ENCODE measurements at regions not wholly inside any gene's neighbourhood (a gene's known extent, or its start where the extent isn't known, plus 50 kb on each side); places are given as distances from the start of the nearest gene placed in this dataset.

DNA sequence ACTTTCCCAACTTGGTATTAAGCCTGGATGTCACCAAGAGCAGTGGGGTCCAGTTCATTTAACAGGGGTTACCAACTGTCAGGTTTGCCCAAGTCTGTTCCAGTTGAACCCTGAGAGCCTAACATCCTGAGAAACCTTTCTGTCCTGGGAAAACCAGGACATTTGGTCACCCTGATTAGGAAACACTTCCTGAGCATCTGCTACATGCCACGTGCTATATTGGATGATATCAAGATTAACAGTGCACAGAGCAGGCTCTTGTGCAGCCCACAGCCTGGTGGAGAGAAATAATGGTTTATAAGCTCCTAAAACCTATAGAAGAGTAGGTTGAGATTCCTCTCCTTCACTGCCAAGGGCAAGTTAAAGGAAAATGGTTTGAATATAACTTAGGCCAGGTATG, 102.9 kb upstream of the RAD23B start:
- in situ Hi-C loops (cut with HindIII; ENCODE audit: low pct_ligation_motif_present, low pct_unique_long_range_greater_than_20kb, low sequenced_read_pairs): no loop called here
- no peak for DNase-seq

- in situ Hi-C loops (cut with HindIII; ENCODE audit: low pct_ligation_motif_present, low pct_unique_long_range_greater_than_20kb, low sequenced_read_pairs): no loop called here
- DNase-seq: no peak
Measured at GRCh38 chr9:107183176-107183575, 99.9 kb upstream of the RAD23B start.

DNA sequence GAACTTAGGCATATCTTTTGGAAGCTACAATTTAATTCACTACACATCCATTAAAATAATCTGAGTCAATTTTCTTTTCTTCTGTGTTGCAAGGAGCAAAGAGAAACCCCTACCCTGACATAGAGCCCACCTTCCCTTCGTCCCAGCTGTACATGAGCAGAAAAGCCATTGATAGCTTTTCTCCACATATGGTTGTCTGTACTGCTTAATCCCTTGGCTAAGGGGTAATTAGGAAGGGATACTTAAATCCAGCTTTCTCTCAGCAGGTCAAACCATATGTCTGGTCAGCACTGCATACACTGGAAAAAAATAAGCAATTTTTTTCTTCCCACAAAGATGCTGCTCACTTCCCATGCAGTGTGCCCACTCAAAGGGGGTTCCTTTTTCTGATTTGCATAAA, 94.7 kb upstream of the RAD23B start:
- in situ Hi-C loops (cut with HindIII; ENCODE audit: low pct_ligation_motif_present, low pct_unique_long_range_greater_than_20kb, low sequenced_read_pairs): no loop called here
- DNase-seq: no peak

GRCh38 chr9:107190061-107190935, 92.8 kb upstream of the RAD23B start:
- peak; percentile 36 for DNase-seq
- in situ Hi-C loops (cut with HindIII; ENCODE audit: low pct_ligation_motif_present, low pct_unique_long_range_greater_than_20kb, low sequenced_read_pairs): no loop called here

DNA sequence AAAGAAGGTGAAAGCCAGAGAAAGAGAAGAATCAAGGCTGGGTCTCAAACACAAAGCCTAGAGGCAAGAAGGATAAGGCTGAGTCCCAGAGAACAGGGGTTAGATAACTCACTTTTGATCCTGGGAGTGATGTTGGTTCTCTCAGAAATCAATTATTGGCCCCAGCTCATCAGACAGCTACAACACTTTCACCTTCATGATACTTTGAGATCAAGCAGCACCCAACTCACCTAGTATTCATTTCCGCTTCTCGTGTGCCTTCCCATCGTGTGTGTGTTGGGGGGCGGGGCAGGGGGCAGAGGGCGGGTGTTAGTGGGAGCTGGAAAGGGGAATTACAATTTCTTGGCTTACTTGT, 92.2 kb upstream of the RAD23B start:
- DNase-seq: no peak
- in situ Hi-C loops (cut with HindIII; ENCODE audit: low pct_ligation_motif_present, low pct_unique_long_range_greater_than_20kb, low sequenced_read_pairs): no loop called here

DNA sequence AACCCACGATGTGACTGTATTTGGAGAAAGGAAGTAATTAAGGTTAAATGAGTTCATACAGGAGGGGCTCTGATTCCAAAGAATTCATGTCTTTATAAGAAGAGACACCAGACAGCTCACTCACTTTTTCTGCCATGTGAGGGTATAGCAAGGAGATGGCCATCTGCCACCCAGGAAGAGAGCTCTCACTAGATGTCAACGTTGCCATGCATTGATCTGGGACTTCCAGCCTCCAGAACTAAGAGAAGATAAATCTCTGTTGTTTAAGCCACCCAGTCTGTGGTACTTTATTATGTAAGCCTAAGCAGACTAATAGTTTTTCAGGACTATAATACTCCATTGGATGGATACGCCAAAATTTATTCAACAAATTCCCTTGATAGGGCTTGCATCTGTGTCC, 89.8 kb upstream of the RAD23B start:
- no peak for DNase-seq
- in situ Hi-C loops (cut with HindIII; ENCODE audit: low pct_ligation_motif_present, low pct_unique_long_range_greater_than_20kb, low sequenced_read_pairs): no loop called here

DNA sequence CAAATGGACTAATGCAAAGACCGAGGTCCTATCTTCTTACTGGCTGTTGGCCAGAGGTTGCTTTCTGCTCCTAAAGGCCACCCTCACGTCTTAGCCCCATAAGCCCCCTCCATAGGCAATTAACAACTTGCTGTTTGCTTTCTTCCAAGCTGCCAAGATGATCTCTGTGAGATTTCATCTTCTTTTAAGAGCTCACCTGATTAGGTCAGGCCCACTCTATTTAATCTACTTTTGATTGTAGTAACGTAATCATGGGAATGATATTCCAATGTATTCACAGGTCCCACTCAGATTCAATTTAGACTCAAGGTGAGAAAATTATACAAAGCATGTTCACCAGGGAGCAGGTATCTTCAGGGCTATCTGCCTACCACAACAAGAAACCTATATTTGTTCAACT, 84.4 kb upstream of the RAD23B start:
- in situ Hi-C loops (cut with HindIII; ENCODE audit: low pct_ligation_motif_present, low pct_unique_long_range_greater_than_20kb, low sequenced_read_pairs): no loop called here
- DNase-seq: no peak

- in situ Hi-C loops (cut with HindIII; ENCODE audit: low pct_ligation_motif_present, low pct_unique_long_range_greater_than_20kb, low sequenced_read_pairs): no loop called here
- DNase-seq: no peak
Measured at GRCh38 chr9:107208121-107208520, 75.0 kb upstream of the RAD23B start.

- in situ Hi-C loops (cut with HindIII; ENCODE audit: low pct_ligation_motif_present, low pct_unique_long_range_greater_than_20kb, low sequenced_read_pairs): no loop called here
- DNase-seq: no peak
Measured at GRCh38 chr9:107210775-107211174, 72.3 kb upstream of the RAD23B start.

GRCh38 chr9:107211284-107211923, 71.7 kb upstream of the RAD23B start:
- DNase-seq: no peak
- in situ Hi-C loops (cut with HindIII; ENCODE audit: low pct_ligation_motif_present, low pct_unique_long_range_greater_than_20kb, low sequenced_read_pairs): no loop called here

DNA sequence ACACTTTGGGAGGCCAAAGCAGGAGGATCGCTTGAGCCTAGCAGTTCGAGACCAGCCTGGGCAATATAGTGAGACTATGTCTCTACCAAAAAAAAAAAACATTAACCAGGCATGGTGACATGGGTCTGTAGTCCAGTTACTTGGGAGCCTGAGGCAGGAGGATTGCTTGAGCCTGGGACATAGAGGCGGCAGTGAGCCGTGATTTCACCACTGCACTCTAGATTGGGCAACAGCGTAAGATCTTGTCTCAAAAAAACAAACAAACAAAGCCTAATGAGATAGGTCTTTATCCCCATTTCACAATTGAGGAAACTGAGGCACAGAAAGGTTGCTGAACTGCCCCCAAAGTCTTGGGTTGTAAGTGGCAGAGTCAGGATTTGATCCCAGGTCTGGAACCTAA, 70.5 kb upstream of the RAD23B start:
- in situ Hi-C loops (cut with HindIII; ENCODE audit: low pct_ligation_motif_present, low pct_unique_long_range_greater_than_20kb, low sequenced_read_pairs): no loop called here
- DNase-seq: no peak

- no peak for DNase-seq
- in situ Hi-C loops (cut with HindIII; ENCODE audit: low pct_ligation_motif_present, low pct_unique_long_range_greater_than_20kb, low sequenced_read_pairs): no loop called here
Measured at GRCh38 chr9:107213080-107213479, 70.0 kb upstream of the RAD23B start.

- DNase-seq: peak; percentile 86
Measured at GRCh38 chr9:107213561-107214028, 69.5 kb upstream of the RAD23B start.

DNA sequence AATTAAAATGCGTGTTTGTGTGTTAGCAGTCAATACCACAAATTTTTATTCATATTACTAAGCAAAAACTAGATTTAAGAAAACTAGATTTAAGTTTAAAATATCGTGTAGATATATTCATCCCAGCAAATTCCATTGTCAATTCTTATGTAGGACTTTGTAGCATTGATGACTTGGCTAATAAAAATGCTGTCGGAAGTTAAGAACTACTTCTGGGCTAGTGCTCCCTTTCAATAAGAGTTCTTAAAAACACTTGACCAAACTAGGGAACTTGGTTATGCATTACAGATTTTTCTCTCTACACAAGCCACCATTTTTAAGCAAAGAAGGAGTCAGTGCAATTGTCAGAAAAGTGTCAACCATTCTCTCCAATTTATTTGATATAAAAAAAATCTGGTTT, 68.7 kb upstream of the RAD23B start:
- no peak for DNase-seq
- in situ Hi-C loops (cut with HindIII; ENCODE audit: low pct_ligation_motif_present, low pct_unique_long_range_greater_than_20kb, low sequenced_read_pairs): no loop called here

More at GRCh38 chr9:107213561-107214028, 69.5 kb upstream of the RAD23B start:
- in situ Hi-C loops (cut with HindIII; ENCODE audit: low pct_ligation_motif_present, low pct_unique_long_range_greater_than_20kb, low sequenced_read_pairs): no loop called here

DNA sequence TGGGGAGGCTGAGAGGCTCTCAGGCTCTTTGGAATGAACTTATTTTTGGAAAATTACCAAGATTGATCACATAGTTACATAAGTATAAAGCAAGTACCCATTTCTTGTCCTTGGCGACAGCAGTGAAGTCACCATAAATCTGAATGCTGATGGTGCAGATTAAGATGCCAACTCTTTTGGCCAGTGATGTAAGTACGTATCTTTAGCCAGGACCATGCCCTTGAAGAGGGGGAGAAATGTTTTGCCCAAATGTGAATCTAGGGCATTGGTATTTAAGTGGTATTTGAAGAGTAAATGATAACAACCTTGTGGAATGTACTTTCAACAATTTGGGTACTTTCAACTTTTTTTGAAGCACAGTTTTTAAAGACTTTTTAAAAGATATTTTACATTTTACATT, 68.2 kb upstream of the RAD23B start:
- in situ Hi-C loops (cut with HindIII; ENCODE audit: low pct_ligation_motif_present, low pct_unique_long_range_greater_than_20kb, low sequenced_read_pairs): no loop called here
- DNase-seq: peak; percentile 2

- DNase-seq: peak; percentile 19
- in situ Hi-C loops (cut with HindIII; ENCODE audit: low pct_ligation_motif_present, low pct_unique_long_range_greater_than_20kb, low sequenced_read_pairs): no loop called here
Measured at GRCh38 chr9:107215381-107215780, 67.7 kb upstream of the RAD23B start.

- DNase-seq: no peak
- in situ Hi-C loops (cut with HindIII; ENCODE audit: low pct_ligation_motif_present, low pct_unique_long_range_greater_than_20kb, low sequenced_read_pairs): no loop called here
Measured at GRCh38 chr9:107216329-107216728, 66.8 kb upstream of the RAD23B start.

DNA sequence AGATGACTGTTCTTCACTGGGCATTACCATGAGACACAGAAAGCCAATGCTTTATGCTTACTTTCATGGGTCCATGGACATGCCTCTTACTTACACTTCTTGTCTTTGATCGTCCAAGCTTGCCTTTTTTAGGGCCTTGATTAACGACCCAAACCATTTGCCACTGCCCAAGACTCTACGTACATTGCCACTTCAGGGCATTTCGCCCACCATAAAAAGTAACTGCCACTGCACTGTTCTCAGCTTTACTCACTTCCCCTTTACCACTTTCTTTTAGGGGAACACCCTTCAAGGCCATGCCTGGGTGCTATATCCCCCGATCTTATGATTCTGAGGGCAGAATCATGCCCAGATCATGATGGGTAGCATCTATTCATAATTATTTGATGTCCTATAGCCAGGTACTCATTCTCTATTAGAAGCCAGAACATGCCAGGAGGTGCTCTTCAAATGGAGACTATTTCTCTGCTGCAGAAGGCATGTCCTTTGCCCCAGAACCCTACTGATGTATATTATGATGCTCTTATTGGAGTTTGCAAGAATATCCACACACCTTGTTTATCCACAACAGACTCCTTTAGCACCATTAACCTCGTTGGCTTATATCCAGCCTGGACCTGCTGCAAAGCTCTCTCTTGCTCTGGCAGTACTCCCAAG, 64.1 kb upstream of the RAD23B start:
- in situ Hi-C loops (cut with HindIII; ENCODE audit: low pct_ligation_motif_present, low pct_unique_long_range_greater_than_20kb, low sequenced_read_pairs): no loop called here
- no peak for DNase-seq

GRCh38 chr9:107219486-107220077, 63.5 kb upstream of the RAD23B start:
- no peak for DNase-seq
- in situ Hi-C loops (cut with HindIII; ENCODE audit: low pct_ligation_motif_present, low pct_unique_long_range_greater_than_20kb, low sequenced_read_pairs): no loop called here

All from ACHN (cell line).